Stomach (tissue), 8 donors: ENCODE measurements at regions not wholly inside any gene's neighbourhood (a gene's known extent, or its start where the extent isn't known, plus 50 kb on each side); places are given as distances from the start of the nearest gene placed in this dataset.

ENCODE experiments used
- DNase-seq, 2 donors: peaks; one replicate each; pipeline versions ENCODE4 v3.0.0 to v3.0.0-alpha.2; 2013 to 2019
- H3K27ac ChIP-seq, 5 donors: fragments of 200-600 bp in 4 of 5; sonication (generic) in 4 of 5; one replicate each; pipeline ENCODE4 v1.5.1; 2013 to 2019; ENCODE audit warnings: mild to moderate bottlenecking in 1 of 5, moderate library complexity in 1 of 5
- H3K27me3 ChIP-seq, 3 donors: fragments of 200-600 bp; sonication (generic); one replicate each; pipeline ENCODE4 v1.5.1; 2017 to 2019; ENCODE audit warnings: mixed run types in 1 of 3
- H3K36me3 ChIP-seq, 4 donors: fragments of 200-600 bp; sonication (generic); 1 replicate in 3 of 4; 2 replicates in 1 of 4; pipeline ENCODE4 v1.5.1; 2016 to 2019
- H3K4me1 ChIP-seq, 4 donors: fragments of 200-600 bp; sonication (generic); one replicate each; pipeline ENCODE4 v1.5.1; 2016 to 2019
- H3K4me3 ChIP-seq, 4 donors: fragments of 200-600 bp; sonication (generic) in 3 of 4; one replicate each; pipeline ENCODE4 v1.5.1; 2016 to 2019; ENCODE audit warnings: mild to moderate bottlenecking in 1 of 4
- H3K9me3 ChIP-seq, 4 donors: fragments of 200-600 bp; sonication (generic); one replicate each; pipeline ENCODE4 v1.5.1; 2016 to 2019
- EP300 ChIP-seq: sonication (generic); formaldehyde crosslinking; IDR thresholded peaks from one replicate; pipeline ENCODE4 v1.6.1; 2017; ENCODE audit warnings: antibody characterized with exemption
- POLR2A ChIP-seq, 4 donors: fragments of 450-650 bp; IDR thresholded peaks; one replicate each; pipeline ENCODE4 v1.6.1; 2016; ENCODE audit warnings: antibody characterized with exemption in 4 of 4, control low read depth in 2 of 4, mild to moderate bottlenecking in 1 of 4, moderate library complexity in 1 of 4
- POLR2AphosphoS5 ChIP-seq, 3 donors: sonication (generic); formaldehyde crosslinking; IDR thresholded peaks; one replicate each; pipeline ENCODE4 v1.6.1; 2016; ENCODE audit warnings: antibody characterized with exemption in 3 of 3
- WGBS, 5 donors: extraction: QIAGEN DNeasy Blood & Tissue Kit in 3 of 5; methylation state at CpG; one replicate each; pipeline versions ENCODE4 v1.1.5 to v1.1.7; 2013 to 2018; 5-methylcytosine and 5-hydroxymethylcytosine counted together
- intact Hi-C: fragments of 100-400 bp; cut with DNase I; formaldehyde crosslinking; loops from one replicate; pipeline ENCODE4 v1.15.1; 2023; ENCODE audit warnings: low total_unique reads
- TF ChIP-seq, protein P1 (sequence below), 7 experiments: fragments of 450-650 bp in 4 of 7; fragments of 200-600 bp in 3 of 7; sonication (generic) in 3 of 7; IDR thresholded peaks; one replicate each; pipeline ENCODE4 v1.5.1; 2016 to 2019; ENCODE audit warnings: antibody characterized with exemption in 7 of 7, control low read depth in 2 of 7, mild to moderate bottlenecking in 1 of 7
- donor health status: healthy with polysubstance abuse.
- donor health status: Bipolar disorder and iron deficiency.
- donor health status: healthy.

- no peak overlapping the region for H3K4me3 ChIP-seq
- no peaks in the 10 kb centered on the region for H3K9me3 ChIP-seq
- no peak for DNase-seq
- no peaks in the 10 kb centered on the region for H3K27me3 ChIP-seq
- H3K27ac ChIP-seq, result no peak overlapping the region
- no peaks in the 10 kb centered on the region for H3K36me3 ChIP-seq
- 43 to 54% (median 47%) methylated on average over 3 of the region's 3 CpGs for WGBS, 5 donors
- intact Hi-C loops, result no loop called here
- no peaks in the 10 kb centered on the region for H3K4me1 ChIP-seq
- TF ChIP-seq, protein P1, sequence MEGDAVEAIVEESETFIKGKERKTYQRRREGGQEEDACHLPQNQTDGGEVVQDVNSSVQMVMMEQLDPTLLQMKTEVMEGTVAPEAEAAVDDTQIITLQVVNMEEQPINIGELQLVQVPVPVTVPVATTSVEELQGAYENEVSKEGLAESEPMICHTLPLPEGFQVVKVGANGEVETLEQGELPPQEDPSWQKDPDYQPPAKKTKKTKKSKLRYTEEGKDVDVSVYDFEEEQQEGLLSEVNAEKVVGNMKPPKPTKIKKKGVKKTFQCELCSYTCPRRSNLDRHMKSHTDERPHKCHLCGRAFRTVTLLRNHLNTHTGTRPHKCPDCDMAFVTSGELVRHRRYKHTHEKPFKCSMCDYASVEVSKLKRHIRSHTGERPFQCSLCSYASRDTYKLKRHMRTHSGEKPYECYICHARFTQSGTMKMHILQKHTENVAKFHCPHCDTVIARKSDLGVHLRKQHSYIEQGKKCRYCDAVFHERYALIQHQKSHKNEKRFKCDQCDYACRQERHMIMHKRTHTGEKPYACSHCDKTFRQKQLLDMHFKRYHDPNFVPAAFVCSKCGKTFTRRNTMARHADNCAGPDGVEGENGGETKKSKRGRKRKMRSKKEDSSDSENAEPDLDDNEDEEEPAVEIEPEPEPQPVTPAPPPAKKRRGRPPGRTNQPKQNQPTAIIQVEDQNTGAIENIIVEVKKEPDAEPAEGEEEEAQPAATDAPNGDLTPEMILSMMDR (IDR thresholded peaks at IDR 0.05), result no peak
- no peak for TF ChIP-seq EP300
- TF ChIP-seq POLR2A (IDR thresholded peaks at IDR 0.05), result no peak
- no peak for TF ChIP-seq POLR2AphosphoS5 (IDR thresholded peaks at IDR 0.05)
Observed at GRCh38 chr14:86022031-86022629, 492.2 kb downstream of the FLRT2 start.

DNA sequence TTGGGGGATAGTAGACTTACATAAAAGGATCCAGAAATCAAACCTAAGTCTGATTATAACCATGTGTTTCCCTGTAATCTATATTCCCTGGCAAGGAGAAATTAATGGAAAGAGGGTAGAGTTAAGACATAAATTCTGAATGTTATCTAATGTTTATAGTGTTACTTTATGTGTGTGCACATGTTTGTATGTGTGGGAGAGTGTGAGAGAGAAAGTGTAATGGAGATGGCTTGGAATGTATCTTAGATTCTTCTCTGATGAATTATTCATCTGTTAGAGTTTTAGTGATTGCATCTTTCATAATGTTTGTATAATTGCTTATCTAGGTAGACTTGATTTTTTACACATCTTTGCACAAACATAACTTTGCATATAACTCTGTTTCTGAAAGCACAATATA is 490.9 kb downstream of the FLRT2 start:
- TF ChIP-seq, protein P1 (IDR thresholded peaks at IDR 0.05), result no peak
- TF ChIP-seq POLR2A (IDR thresholded peaks at IDR 0.05) (no peak), POLR2AphosphoS5 (IDR thresholded peaks at IDR 0.05) (no peak), EP300 (no peak)
- no peaks in the 10 kb centered on the region for H3K36me3 ChIP-seq
- no peak overlapping the region for H3K27ac ChIP-seq
- DNase-seq, result no peak
- H3K27me3 ChIP-seq, result no peaks in the 10 kb centered on the region
- H3K4me3 ChIP-seq, result no peak overlapping the region
- H3K4me1 ChIP-seq, result no peaks in the 10 kb centered on the region
- no peaks in the 10 kb centered on the region for H3K9me3 ChIP-seq
- intact Hi-C loops, result no loop called here

DNA sequence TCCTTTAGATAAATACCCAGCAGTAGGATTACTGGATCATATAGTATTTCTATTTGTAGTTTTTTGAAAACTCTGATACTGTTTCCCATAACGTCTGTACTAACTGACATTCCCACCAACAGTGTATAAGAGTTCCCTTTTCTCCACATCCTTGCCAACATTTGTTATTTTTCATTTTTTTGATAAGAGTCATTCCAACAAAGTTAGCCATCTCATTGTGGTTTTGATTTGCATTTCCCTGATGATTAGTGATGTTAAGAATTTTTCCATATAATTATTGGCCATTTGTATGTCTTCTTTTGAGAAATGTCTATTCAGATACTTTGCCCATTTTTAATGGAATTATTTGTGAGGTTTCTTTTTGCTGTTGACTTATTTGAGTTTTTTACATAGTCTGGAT is 486.0 kb downstream of the FLRT2 start:
- Histone ChIP-seq H3K4me1 (no peaks in the 10 kb centered on the region), H3K27ac (no peak overlapping the region), H3K4me3 (no peak overlapping the region), H3K27me3 (no peaks in the 10 kb centered on the region), H3K36me3 (no peaks in the 10 kb centered on the region), H3K9me3 (no peaks in the 10 kb centered on the region)
- DNase-seq, result no peak
- intact Hi-C loops, result no loop called here
- WGBS, 5 donors, result 45 to 70% (median 50%) methylated on average over 1 of the region's 1 CpG
- TF ChIP-seq EP300 (no peak), POLR2A (IDR thresholded peaks at IDR 0.05) (no peak), POLR2AphosphoS5 (IDR thresholded peaks at IDR 0.05) (no peak)
- TF ChIP-seq, protein P1 (IDR thresholded peaks at IDR 0.05), result no peak

DNA sequence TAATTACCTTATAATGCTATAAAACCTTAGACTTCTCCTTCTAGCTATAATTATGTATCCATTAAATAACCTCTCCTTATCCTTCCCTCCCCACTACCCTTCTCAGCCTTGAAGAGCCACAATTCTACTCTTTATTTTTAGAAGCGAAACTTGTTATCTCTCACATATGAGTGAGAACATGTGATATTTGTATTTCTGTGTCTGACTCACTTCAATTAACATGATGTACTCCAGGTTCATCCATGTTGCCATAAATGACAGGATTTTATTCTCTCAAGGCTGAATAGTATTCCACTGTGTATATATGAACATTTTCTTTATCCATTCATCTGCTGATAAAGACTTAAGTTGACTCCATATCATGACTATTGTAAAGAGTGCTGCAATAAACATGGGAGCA is 485.6 kb downstream of the FLRT2 start:
- no peaks in the 10 kb centered on the region for H3K36me3 ChIP-seq
- H3K9me3 ChIP-seq, result no peaks in the 10 kb centered on the region
- no peak overlapping the region for H3K27ac ChIP-seq
- no peaks in the 10 kb centered on the region for H3K4me1 ChIP-seq
- H3K27me3 ChIP-seq, result no peaks in the 10 kb centered on the region
- no peak for DNase-seq
- 74 to 89% (median 84%) methylated on average over 1 of the region's 1 CpG for WGBS, 5 donors
- no peak overlapping the region for H3K4me3 ChIP-seq
- intact Hi-C loops, result no loop called here
- TF ChIP-seq EP300 (no peak), POLR2A (IDR thresholded peaks at IDR 0.05) (no peak), POLR2AphosphoS5 (IDR thresholded peaks at IDR 0.05) (no peak)
- TF ChIP-seq, protein P1 (IDR thresholded peaks at IDR 0.05), result no peak
